GM19240 (cell line): ENCODE measurements at regions not wholly inside any gene's neighbourhood (a gene's known extent, or its start where the extent isn't known, plus 50 kb on each side); places are given as distances from the start of the nearest gene placed in this dataset.

Experiments used
- DNase-seq: peaks from one replicate; pipeline ENCODE4 v3.0.0; 2011; ENCODE audit warnings: low spot score; ENCODE audit not compliant: insufficient read length

- DNase-seq: no peak
Measured at GRCh38 chr2:155815851-155816250, 516.7 kb downstream of the NR4A2 start.

- DNase-seq: no peak
Measured at GRCh38 chr2:155815275-155815674, 517.2 kb downstream of the NR4A2 start.

- no peak for DNase-seq
Measured at GRCh38 chr2:155810411-155810810, 522.1 kb downstream of the NR4A2 start.

- no peak for DNase-seq
Measured at GRCh38 chr2:155802888-155803287, 529.6 kb downstream of the NR4A2 start.

GRCh38 chr2:155792666-155793065 lies 539.9 kb downstream of the NR4A2 start:
- DNase-seq: no peak

GRCh38 chr2:155770516-155770915 lies 562.0 kb downstream of the NR4A2 start:
- DNase-seq: no peak

GRCh38 chr2:155766342-155767115 lies 566.0 kb downstream of the NR4A2 start:
- DNase-seq: no peak

GRCh38 chr2:155755481-155755880 lies 577.0 kb downstream of the NR4A2 start:
- no peak for DNase-seq

- no peak for DNase-seq
Measured at GRCh38 chr2:155748131-155748530, 584.4 kb downstream of the NR4A2 start.

- no peak for DNase-seq
Measured at GRCh38 chr2:155747531-155747930, 585.0 kb downstream of the NR4A2 start.

- no peak for DNase-seq
Measured at GRCh38 chr2:155733091-155733853, 599.2 kb downstream of the NR4A2 start.

- DNase-seq: no peak
Measured at GRCh38 chr2:155730804-155731203, 601.7 kb downstream of the NR4A2 start.

- no peak for DNase-seq
Measured at GRCh38 chr2:155727187-155727895, 605.2 kb downstream of the NR4A2 start.

- DNase-seq: no peak
Measured at GRCh38 chr2:155722290-155722689, 610.2 kb downstream of the NR4A2 start.

- no peak for DNase-seq
Measured at GRCh38 chr2:155715705-155716104, 616.8 kb downstream of the NR4A2 start.

- no peak for DNase-seq
Measured at GRCh38 chr2:155714983-155715382, 617.5 kb downstream of the NR4A2 start.

GRCh38 chr2:155708071-155708470 lies 624.5 kb downstream of the NR4A2 start:
- no peak for DNase-seq

GRCh38 chr2:155703917-155704316 lies 628.6 kb downstream of the NR4A2 start:
- DNase-seq: no peak

GRCh38 chr2:155703048-155703447 lies 629.5 kb downstream of the NR4A2 start:
- DNase-seq: no peak

- no peak for DNase-seq
Measured at GRCh38 chr2:155701721-155702120, 630.8 kb downstream of the NR4A2 start.

GRCh38 chr2:155696571-155696970 lies 636.0 kb downstream of the NR4A2 start:
- no peak for DNase-seq

- DNase-seq: no peak
Measured at GRCh38 chr2:155695505-155695904, 637.0 kb downstream of the NR4A2 start.
